ENCODE measurements at regions not wholly inside any gene's neighbourhood (a gene's known extent, or its start where the extent isn't known, plus 50 kb on each side); places are given as distances from the start of the nearest gene placed in this dataset.
A peak's percentile ranks its signal among the peaks of the same experiment; 100 is the strongest.

DNA sequence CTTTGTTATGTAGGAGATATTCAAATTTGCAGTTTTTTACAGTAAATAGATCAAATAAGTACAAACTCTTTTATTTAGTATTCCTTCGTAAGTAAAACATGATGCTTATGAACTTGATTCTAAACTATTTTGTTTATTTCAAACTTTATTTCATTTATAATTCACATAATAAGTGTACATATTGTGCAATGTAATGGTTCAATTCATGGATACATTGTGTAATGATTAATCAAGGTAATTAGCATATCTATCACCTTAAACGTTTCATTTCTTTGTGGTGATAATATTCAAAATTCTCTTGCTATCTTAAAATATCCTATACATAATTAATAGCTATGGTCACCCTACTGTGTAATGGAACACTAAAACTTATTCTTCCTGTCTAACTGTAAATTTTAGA, 525.9 kb upstream of the ZNF804A start:
- CTCF ChIA-PET (ENCODE audit: low intra/inter-chr PET ratio) = no interaction called here
- WGBS (ENCODE audit: insufficient coverage, low coverage, missing lambda C conversion rate) = 9% methylated on average over 2 of the region's 2 CpGs
- ATAC-seq (no peak), DNase-seq (ENCODE audit: extremely low read depth in 1 of 4, low spot score in 3 of 4) (no peak), FAIRE-seq (no peak)
- Histone ChIP-seq H3K9me1 (ENCODE audit: control insufficient read depth, insufficient read depth, low read length) (no peaks in the 10 kb centered on the region), H2AFZ (ENCODE audit: low read depth, low read length) (no peak overlapping the region), H3K4me2 (ENCODE audit: insufficient read depth, low read length) (no peak overlapping the region), H3K4me1 (replicated peaks in 1 of 2; ENCODE audit: control insufficient read depth in 2 of 2, insufficient read depth in 2 of 2, low read length in 2 of 2) (no peaks in the 10 kb centered on the region), H3K9ac (ENCODE audit: insufficient read depth in 1 of 2, low read depth in 2 of 2, low read length in 2 of 2) (no peak overlapping the region), H3K27ac (ENCODE audit: extremely low read depth, low read depth, low read length) (no peak overlapping the region), H3K9me3 (replicated peaks; ENCODE audit: control insufficient read depth, insufficient read depth, low read depth, low read length) (no peaks in the 10 kb centered on the region), H3K79me2 (ENCODE audit: control insufficient read depth, insufficient read depth, low read length) (no peaks in the 10 kb centered on the region), H4K20me1 (replicated peaks; ENCODE audit: control insufficient read depth, insufficient read depth, low read length) (no peaks in the 10 kb centered on the region), H3K27me3 (ENCODE audit: control insufficient read depth in 2 of 2, insufficient read depth in 2 of 2, low read length in 2 of 2) (no peaks in the 10 kb centered on the region), H3K4me3 (no peak overlapping the region), H3K36me3 (ENCODE audit: control insufficient read depth, insufficient read depth, low read length) (no peaks in the 10 kb centered on the region)
- POLR2A ChIA-PET = no interaction called here
- in situ Hi-C loops (cut with MboI) = no loop called here
- intact Hi-C loops (cut with micrococcal nuclease) = no loop called here
- no TSS peak for BruUV-seq (replicated peaks)
- TF ChIP-seq HNRNPK (IDR thresholded peaks at IDR 0.05; ENCODE audit: low read depth, low read length, poor library complexity, severe bottlenecking) (no peak), KLF13 (tag; IDR thresholded peaks at IDR 0.05; ENCODE audit: borderline replicate concordance, low read depth) (no peak), CEBPB (tag; IDR thresholded peaks at IDR 0.05) (peak; percentile 23; the same call in 1 of the 2 replicates)
- TF ChIP-seq, protein P1, sequence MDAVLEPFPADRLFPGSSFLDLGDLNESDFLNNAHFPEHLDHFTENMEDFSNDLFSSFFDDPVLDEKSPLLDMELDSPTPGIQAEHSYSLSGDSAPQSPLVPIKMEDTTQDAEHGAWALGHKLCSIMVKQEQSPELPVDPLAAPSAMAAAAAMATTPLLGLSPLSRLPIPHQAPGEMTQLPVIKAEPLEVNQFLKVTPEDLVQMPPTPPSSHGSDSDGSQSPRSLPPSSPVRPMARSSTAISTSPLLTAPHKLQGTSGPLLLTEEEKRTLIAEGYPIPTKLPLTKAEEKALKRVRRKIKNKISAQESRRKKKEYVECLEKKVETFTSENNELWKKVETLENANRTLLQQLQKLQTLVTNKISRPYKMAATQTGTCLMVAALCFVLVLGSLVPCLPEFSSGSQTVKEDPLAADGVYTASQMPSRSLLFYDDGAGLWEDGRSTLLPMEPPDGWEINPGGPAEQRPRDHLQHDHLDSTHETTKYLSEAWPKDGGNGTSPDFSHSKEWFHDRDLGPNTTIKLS (IDR thresholded peaks at IDR 0.05; ENCODE audit: borderline replicate concordance, low read depth) = no peak
- TF ChIP-seq, protein P2, sequence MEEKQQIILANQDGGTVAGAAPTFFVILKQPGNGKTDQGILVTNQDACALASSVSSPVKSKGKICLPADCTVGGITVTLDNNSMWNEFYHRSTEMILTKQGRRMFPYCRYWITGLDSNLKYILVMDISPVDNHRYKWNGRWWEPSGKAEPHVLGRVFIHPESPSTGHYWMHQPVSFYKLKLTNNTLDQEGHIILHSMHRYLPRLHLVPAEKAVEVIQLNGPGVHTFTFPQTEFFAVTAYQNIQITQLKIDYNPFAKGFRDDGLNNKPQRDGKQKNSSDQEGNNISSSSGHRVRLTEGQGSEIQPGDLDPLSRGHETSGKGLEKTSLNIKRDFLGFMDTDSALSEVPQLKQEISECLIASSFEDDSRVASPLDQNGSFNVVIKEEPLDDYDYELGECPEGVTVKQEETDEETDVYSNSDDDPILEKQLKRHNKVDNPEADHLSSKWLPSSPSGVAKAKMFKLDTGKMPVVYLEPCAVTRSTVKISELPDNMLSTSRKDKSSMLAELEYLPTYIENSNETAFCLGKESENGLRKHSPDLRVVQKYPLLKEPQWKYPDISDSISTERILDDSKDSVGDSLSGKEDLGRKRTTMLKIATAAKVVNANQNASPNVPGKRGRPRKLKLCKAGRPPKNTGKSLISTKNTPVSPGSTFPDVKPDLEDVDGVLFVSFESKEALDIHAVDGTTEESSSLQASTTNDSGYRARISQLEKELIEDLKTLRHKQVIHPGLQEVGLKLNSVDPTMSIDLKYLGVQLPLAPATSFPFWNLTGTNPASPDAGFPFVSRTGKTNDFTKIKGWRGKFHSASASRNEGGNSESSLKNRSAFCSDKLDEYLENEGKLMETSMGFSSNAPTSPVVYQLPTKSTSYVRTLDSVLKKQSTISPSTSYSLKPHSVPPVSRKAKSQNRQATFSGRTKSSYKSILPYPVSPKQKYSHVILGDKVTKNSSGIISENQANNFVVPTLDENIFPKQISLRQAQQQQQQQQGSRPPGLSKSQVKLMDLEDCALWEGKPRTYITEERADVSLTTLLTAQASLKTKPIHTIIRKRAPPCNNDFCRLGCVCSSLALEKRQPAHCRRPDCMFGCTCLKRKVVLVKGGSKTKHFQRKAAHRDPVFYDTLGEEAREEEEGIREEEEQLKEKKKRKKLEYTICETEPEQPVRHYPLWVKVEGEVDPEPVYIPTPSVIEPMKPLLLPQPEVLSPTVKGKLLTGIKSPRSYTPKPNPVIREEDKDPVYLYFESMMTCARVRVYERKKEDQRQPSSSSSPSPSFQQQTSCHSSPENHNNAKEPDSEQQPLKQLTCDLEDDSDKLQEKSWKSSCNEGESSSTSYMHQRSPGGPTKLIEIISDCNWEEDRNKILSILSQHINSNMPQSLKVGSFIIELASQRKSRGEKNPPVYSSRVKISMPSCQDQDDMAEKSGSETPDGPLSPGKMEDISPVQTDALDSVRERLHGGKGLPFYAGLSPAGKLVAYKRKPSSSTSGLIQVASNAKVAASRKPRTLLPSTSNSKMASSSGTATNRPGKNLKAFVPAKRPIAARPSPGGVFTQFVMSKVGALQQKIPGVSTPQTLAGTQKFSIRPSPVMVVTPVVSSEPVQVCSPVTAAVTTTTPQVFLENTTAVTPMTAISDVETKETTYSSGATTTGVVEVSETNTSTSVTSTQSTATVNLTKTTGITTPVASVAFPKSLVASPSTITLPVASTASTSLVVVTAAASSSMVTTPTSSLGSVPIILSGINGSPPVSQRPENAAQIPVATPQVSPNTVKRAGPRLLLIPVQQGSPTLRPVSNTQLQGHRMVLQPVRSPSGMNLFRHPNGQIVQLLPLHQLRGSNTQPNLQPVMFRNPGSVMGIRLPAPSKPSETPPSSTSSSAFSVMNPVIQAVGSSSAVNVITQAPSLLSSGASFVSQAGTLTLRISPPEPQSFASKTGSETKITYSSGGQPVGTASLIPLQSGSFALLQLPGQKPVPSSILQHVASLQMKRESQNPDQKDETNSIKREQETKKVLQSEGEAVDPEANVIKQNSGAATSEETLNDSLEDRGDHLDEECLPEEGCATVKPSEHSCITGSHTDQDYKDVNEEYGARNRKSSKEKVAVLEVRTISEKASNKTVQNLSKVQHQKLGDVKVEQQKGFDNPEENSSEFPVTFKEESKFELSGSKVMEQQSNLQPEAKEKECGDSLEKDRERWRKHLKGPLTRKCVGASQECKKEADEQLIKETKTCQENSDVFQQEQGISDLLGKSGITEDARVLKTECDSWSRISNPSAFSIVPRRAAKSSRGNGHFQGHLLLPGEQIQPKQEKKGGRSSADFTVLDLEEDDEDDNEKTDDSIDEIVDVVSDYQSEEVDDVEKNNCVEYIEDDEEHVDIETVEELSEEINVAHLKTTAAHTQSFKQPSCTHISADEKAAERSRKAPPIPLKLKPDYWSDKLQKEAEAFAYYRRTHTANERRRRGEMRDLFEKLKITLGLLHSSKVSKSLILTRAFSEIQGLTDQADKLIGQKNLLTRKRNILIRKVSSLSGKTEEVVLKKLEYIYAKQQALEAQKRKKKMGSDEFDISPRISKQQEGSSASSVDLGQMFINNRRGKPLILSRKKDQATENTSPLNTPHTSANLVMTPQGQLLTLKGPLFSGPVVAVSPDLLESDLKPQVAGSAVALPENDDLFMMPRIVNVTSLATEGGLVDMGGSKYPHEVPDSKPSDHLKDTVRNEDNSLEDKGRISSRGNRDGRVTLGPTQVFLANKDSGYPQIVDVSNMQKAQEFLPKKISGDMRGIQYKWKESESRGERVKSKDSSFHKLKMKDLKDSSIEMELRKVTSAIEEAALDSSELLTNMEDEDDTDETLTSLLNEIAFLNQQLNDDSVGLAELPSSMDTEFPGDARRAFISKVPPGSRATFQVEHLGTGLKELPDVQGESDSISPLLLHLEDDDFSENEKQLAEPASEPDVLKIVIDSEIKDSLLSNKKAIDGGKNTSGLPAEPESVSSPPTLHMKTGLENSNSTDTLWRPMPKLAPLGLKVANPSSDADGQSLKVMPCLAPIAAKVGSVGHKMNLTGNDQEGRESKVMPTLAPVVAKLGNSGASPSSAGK (IDR thresholded peaks at IDR 0.05) = no peak
- TF ChIP-seq, protein P3, sequence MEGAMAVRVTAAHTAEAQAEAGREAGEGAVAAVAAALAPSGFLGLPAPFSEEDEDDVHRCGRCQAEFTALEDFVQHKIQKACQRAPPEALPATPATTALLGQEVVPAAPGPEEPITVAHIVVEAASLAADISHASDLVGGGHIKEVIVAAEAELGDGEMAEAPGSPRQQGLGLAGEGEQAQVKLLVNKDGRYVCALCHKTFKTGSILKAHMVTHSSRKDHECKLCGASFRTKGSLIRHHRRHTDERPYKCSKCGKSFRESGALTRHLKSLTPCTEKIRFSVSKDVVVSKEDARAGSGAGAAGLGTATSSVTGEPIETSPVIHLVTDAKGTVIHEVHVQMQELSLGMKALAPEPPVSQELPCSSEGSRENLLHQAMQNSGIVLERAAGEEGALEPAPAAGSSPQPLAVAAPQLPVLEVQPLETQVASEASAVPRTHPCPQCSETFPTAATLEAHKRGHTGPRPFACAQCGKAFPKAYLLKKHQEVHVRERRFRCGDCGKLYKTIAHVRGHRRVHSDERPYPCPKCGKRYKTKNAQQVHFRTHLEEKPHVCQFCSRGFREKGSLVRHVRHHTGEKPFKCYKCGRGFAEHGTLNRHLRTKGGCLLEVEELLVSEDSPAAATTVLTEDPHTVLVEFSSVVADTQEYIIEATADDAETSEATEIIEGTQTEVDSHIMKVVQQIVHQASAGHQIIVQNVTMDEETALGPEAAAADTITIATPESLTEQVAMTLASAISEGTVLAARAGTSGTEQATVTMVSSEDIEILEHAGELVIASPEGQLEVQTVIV (CRISPR knock-in tag; IDR thresholded peaks at IDR 0.05; ENCODE audit: borderline replicate concordance) = no peak
